Breast epithelium (tissue), 3 donors: ENCODE measurements at regions not wholly inside any gene's neighbourhood (a gene's known extent, or its start where the extent isn't known, plus 50 kb on each side); places are given as distances from the start of the nearest gene placed in this dataset.

Experiments
- CTCF ChIP-seq, 3 donors: fragments of 450-650 bp; IDR thresholded peaks; one replicate each; pipeline ENCODE4 v1.5.1; 2016 to 2017; ENCODE audit warnings: antibody characterized with exemption in 3 of 3, mild to moderate bottlenecking in 3 of 3, moderate library complexity in 3 of 3
- POLR2A ChIP-seq: fragments of 450-650 bp; IDR thresholded peaks from one replicate; pipeline ENCODE4 v1.6.1; 2016; ENCODE audit warnings: antibody characterized with exemption, mild to moderate bottlenecking, moderate library complexity

DNA sequence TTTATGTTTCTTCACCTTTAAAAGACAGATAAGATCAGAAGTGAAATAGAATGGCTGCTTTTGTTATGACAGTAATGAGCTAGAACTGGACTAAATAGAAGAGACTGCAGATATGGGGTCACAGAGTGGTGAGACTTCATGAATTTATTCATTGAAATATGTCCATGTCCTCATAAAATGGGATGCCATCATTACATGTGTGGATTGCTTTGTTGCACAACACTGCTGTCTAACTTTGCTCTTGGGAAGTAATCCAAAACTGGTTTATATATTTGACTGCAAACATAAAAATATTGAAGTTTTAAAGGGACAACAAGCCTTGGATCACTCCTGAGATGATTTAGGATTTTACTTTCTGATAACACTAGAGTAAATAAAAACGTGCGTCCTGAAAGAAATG lies 209.2 kb upstream of the FAT4 start:
- TF ChIP-seq CTCF (IDR thresholded peaks at IDR 0.05) (no peak), POLR2A (no peak)
